Stimulated activated CD8-positive, alpha-beta memory T cell treated with anti-CD3 and anti-CD28 coated beads, Interleukin-15, amount 100 ng/mL, for 48 hours (primary cell): ENCODE measurements at regions not wholly inside any gene's neighbourhood (a gene's known extent, or its start where the extent isn't known, plus 50 kb on each side); places are given as distances from the start of the nearest gene placed in this dataset.
"Not testable (repeated sequence)": the region's sequence is repeated elsewhere in the genome, so short reads cannot be mapped to it uniquely, and the experiment has no call there.

Experiments used
- DNase-seq, 2 donors: peaks; one replicate each; pipeline ENCODE4 v3.0.0-alpha.2; 2020; ENCODE audit warnings: low read depth in 2 of 2

- DNase-seq = no peak
These were observed 999.9 kb downstream of the GLUD2 start for GRCh38 chrX:122047261-122047660.

GRCh38 chrX:122055460-122055859 is 1008.0 kb downstream of the GLUD2 start:
- no peak for DNase-seq

DNA sequence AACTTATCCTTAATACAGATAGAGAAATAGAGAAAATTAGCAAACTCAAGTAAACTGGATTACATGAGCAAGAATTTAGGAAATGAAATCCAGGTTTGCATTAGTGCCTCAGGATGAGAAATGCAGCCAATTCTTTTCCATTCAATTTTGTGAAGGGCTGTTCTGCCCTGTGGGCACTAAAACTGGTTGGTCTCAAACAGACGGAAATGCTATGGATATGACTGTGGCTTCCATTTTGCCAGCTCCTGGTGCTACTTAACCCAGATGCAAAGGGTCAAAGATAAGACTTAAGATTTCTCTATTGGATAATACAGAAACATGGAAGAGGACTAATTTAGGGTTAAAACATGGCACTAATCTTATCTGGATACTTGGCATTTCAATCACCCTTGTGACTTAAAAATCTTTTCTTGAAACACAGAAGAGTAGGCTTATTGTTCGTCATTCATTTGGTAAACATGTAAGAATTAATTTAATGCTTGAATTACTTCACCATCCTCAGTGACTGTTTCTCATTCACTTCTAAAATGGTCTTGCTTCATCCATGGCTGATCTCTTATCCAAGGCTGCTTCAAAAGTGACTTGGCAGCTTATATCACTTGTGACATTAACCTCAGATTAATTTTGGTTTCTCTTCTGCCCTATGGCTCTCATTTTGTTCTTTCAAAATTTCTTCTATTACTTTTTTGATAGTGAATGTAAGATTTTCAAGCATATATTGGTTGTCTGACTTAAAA is 1008.7 kb downstream of the GLUD2 start:
- DNase-seq = no peak

DNA sequence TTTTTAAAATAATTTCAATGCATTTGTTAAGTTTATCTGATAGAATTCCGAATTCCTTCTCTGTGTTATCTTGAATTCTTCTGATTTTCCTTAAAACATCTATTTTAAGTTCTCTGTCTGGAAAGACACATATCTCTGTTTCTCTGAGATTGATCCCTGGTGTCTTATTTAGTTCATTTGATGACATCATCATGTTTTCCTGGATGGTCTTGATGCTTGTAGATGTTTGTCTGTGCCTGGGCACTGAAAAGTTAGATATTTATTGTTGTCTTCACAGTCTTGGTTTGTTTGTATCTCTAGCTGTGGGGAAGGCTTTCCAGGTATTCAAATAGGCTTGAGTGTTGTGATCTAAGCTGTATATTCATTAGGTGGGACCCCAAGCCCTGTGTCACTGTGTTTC is 1028.8 kb downstream of the GLUD2 start:
- no peak for DNase-seq

- no peak for DNase-seq
These were observed 1030.7 kb downstream of the GLUD2 start for GRCh38 chrX:122078079-122078478.

- no peak for DNase-seq
These were observed 1039.9 kb downstream of the GLUD2 start for GRCh38 chrX:122087341-122087740.

GRCh38 chrX:122091571-122091970 is 1044.2 kb downstream of the GLUD2 start:
- DNase-seq = no peak

DNA sequence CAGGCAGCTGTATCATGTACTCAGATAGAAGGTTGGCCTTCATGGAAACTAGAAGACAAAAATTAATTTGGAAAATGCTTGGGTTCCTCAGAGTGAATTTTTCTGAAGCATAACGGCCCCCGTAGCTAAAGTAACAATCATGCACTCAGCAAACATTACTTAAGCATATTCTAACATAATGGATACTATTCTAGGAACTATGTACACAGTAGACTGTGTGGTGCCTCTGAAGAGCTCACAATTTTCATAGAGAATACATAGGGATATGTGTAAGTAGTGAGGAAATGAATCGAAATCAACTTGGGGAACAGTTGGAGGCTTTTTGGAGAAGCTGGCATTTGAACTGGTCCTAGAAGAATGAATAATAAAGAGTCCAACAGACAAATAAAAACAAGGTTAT is 1045.0 kb downstream of the GLUD2 start:
- DNase-seq = no peak

- no peak for DNase-seq
These were observed 1045.6 kb downstream of the GLUD2 start for GRCh38 chrX:122092978-122093377.

DNA sequence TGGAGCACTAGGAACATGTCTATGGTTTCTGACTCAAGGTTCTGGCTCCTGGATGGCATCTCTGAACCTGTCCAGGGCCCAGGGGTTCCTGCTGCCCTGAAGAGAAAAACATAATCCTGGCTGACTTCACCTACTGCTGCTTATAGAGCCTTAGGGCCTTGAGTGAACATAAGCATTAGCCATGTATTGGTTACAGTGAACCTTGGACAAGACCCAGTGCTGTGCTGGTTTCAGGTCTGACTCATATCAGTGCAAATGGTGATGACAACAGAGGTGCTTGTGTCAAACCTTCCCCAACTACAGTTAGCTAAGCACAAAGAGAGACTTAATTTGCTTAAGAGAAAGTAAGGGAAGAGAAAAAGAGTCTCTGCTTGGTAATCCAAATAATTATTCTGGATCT is 1047.2 kb downstream of the GLUD2 start:
- DNase-seq = no peak

- DNase-seq = no peak
These were observed 1066.0 kb downstream of the GLUD2 start for GRCh38 chrX:122113376-122113775.

- no peak for DNase-seq
These were observed 1066.5 kb downstream of the GLUD2 start for GRCh38 chrX:122113896-122114295.

DNA sequence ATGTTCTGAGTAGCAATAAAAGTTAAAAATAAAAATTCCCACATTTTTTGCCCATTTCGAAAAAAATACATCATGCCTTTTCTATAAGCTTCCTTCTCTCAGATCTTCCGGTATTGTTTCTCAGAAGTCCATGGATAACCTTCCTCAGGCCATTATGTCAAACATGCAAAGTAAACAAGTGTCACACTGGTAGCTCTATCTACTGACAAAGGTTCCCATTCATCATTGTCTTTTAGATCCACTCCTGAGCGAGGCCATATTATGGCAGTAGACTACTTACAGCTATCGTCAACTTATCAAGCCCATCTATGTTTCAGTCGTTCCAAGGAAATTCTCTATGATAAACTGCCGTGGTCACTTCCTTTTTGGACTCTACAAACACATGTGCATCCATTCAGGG is 1068.2 kb downstream of the GLUD2 start:
- DNase-seq = no peak

- DNase-seq = no peak
These were observed 1064.7 kb upstream of the GRIA3 start for GRCh38 chrX:122119361-122119760.

- DNase-seq = no peak
These were observed 1061.8 kb upstream of the GRIA3 start for GRCh38 chrX:122122274-122122673.

DNA sequence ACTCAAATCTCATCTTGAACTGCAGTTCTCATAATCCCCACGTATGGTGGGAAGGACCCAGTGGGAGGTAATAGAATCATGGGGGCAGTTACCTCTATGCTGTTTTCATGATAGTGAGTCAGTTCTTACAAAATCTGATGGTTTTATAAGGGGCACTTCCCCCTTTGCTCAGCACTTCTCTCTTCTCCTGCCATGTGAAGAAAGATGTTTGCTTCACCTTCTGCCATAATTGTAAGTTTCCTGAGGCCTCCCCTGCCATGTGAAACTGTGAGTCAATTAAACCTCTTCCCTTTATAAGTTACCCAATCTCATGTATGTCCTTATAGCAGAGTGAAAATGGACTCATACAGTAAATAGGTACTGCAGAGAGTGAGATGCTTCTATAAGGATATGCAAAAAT is 1050.6 kb upstream of the GRIA3 start:
- DNase-seq = no peak

- DNase-seq = no peak
These were observed 1049.8 kb upstream of the GRIA3 start for GRCh38 chrX:122134291-122134690.

GRCh38 chrX:122135070-122135469 is 1049.0 kb upstream of the GRIA3 start:
- DNase-seq = no peak

DNA sequence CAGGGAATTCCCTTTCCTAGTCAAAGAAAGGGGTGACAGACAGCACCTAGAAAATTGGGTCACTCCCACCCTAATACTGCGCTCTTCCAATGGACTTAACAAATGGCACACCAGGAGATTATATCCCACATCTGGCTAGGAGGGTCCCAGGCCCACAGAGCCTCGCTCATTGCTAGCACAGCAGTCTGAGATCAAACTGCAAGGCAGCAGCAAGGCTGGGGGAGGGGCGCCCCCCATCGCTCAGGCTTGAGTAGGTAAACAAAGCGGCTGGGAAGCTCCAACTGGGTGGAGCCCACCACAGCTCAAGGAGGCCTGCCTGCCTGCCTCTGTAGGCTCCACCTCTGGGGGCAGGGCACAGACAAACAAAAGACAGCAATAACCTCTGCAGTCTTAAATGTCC is 1043.9 kb upstream of the GRIA3 start:
- DNase-seq = not testable (repeated sequence)

DNA sequence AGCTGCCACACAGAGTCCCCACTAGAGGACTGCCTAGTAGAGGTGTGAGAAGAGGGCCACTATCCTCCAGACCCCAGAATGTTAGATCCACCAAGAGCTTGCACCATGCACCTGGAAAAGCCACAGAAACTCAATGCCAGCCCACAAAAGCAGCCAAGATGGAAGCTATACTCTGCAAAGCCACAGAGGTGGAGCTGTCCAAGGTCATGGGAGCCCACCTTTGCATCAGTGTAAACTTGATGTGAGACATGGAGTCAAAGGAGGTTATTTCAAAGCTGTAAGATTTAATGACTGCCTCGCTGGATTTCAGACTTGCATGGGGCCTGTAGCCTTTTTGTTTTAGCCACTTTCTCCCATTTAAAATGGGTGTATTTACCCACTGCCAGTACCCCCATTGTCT is 1030.1 kb upstream of the GRIA3 start:
- no peak for DNase-seq

DNA sequence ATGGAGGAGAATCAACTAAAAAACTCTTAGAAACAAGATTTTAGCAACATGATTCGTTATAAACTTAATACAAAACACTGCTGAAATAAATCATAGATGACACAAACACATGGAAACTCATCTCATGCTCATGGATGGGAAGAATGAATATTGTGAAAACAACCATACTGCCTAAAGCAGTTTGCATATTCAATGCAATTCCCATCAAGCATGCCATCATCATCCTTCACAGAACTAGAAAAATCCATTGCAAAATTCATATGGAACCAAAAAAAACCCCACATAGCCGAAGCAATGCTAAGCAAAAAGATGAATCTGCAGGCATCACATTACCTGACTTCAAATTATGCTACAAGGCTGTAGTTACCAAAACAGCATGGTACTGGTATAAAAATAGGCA is 1015.8 kb upstream of the GRIA3 start:
- DNase-seq = no peak

- DNase-seq = no peak
These were observed 999.3 kb upstream of the GRIA3 start for GRCh38 chrX:122184791-122185190.

- DNase-seq = no peak
These were observed 996.9 kb upstream of the GRIA3 start for GRCh38 chrX:122187069-122187713.

DNA sequence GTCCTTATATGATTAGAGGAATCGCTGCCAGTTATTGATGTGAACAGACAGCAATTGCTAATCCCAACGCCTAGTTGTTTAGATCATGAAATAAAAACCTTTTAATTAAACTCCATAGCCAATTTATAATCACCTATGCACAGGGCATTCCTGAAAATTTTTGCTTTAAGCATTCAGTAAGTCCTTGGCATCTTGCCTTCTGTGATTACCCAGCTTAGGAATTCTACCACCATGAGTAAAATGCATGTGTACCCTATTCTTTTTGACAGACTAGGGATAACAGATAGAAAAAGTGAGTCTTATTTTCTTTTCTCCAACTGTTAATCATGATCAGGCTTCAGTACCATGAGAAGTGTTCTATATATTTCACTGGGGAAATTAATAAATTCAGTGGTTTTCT is 995.3 kb upstream of the GRIA3 start:
- no peak for DNase-seq
